ENCODE measurements at regions not wholly inside any gene's neighbourhood (a gene's known extent, or its start where the extent isn't known, plus 50 kb on each side); places are given as distances from the start of the nearest gene placed in this dataset.

DNA sequence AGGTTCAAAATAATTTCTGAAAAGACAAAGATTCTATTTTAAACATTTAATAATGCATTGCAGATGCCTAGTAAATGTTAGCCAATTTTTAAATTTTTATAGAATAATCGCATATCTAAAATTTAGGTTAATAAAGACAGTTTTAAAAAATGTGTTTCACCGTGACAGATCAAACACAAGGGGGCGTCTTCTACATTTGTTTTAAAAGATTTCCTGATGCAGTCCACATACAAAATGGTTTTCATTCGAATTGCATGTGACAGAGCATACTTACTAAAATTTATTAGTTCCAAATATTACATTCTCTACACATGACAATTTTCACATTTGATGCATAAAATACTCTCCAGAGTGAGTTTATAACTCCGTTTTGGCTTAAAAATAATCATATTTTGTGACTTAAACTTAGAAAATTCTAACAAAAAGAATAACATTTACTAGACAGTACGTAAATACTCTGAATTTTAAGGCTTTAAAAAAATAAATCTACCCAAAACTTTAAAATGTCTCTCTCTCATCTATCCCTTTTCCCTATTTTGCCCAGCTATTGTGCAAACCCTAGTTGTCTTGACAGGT is 75.5 kb downstream of the ADAMTS1 start:
- no peak for DNase-seq
- H3K4me1 ChIP-seq, result no peaks in the 10 kb centered on the region
- in situ Hi-C loops (cut with MboI; ENCODE audit: low pct_ligation_motif_present in 1 of 4, low pct_unique_long_range_greater_than_20kb in 1 of 4, low sequenced_read_pairs in 3 of 4) (no loop called here), intact Hi-C loops (cut with DNase I; ENCODE audit: low total_unique reads) (loop anchor here (10.0 kb wide), 1 partner anchor 745 kb away; no protein-coding TSS in a partner anchor)
- H3K27me3 ChIP-seq, result no peaks in the 10 kb centered on the region
- WGBS, 2 donors (ENCODE audit: low coverage in 1 of 2), result 22 to 26% methylated on average over 6 of the region's 6 CpGs
- H3K27ac ChIP-seq, result no peak overlapping the region
- TF ChIP-seq, protein P1, sequence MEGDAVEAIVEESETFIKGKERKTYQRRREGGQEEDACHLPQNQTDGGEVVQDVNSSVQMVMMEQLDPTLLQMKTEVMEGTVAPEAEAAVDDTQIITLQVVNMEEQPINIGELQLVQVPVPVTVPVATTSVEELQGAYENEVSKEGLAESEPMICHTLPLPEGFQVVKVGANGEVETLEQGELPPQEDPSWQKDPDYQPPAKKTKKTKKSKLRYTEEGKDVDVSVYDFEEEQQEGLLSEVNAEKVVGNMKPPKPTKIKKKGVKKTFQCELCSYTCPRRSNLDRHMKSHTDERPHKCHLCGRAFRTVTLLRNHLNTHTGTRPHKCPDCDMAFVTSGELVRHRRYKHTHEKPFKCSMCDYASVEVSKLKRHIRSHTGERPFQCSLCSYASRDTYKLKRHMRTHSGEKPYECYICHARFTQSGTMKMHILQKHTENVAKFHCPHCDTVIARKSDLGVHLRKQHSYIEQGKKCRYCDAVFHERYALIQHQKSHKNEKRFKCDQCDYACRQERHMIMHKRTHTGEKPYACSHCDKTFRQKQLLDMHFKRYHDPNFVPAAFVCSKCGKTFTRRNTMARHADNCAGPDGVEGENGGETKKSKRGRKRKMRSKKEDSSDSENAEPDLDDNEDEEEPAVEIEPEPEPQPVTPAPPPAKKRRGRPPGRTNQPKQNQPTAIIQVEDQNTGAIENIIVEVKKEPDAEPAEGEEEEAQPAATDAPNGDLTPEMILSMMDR (IDR thresholded peaks at IDR 0.05), result peak; percentile 41 to 56 (median 49)
- TF ChIP-seq EP300 (IDR thresholded peaks at IDR 0.05; ENCODE audit: low read depth), result no peak
- no peak overlapping the region for H3K4me3 ChIP-seq
- no peaks in the 10 kb centered on the region for H3K9me3 ChIP-seq
- H3K36me3 ChIP-seq, result no peaks in the 10 kb centered on the region

DNA sequence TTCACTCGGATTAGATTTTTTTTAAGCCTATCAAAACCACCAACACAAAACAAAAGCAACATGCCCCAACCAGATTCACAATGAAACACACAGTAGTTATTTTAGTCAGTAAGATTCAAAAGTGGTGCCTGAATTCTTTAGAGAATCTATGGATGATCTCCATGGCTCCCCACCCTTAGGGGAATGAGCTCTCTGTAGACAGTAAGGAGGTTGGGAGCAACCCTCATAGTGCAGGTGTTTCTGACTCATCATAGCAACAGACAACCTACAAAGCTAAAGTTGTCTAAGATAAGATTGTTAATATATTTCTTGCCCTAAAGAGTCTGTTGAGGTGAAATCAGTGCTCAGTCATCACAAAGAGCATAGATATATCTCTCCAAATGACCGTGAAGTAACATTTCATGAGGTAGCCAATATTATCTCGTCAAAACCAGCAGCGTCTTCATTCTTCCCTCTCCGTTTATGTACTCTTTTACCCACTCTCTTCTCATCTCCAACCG is 78.3 kb downstream of the ADAMTS1 start:
- no peaks in the 10 kb centered on the region for H3K36me3 ChIP-seq
- no peak for TF ChIP-seq POLR2AphosphoS5 (IDR thresholded peaks at IDR 0.05)
- TF ChIP-seq EP300 (IDR thresholded peaks at IDR 0.05; ENCODE audit: low read depth), result no peak
- TF ChIP-seq, protein P1 (IDR thresholded peaks at IDR 0.05), result no peak
- TF ChIP-seq POLR2A (IDR thresholded peaks at IDR 0.05), result no peak
- in situ Hi-C loops (cut with MboI; ENCODE audit: low pct_ligation_motif_present in 1 of 4, low pct_unique_long_range_greater_than_20kb in 1 of 4, low sequenced_read_pairs in 3 of 4) (no loop called here), intact Hi-C loops (cut with DNase I; ENCODE audit: low total_unique reads) (loop anchor here (10.0 kb wide), 1 partner anchor 748 kb away; no protein-coding TSS in a partner anchor)
- H3K9me3 ChIP-seq, result no peaks in the 10 kb centered on the region
- no peak overlapping the region for H3K27ac ChIP-seq
- no peaks in the 10 kb centered on the region for H3K4me1 ChIP-seq
- DNase-seq, result no peak
- H3K27me3 ChIP-seq, result no peaks in the 10 kb centered on the region
- WGBS, 2 donors (ENCODE audit: low coverage in 1 of 2), result 74 to 79% methylated on average over 4 to 6 of the region's 6 CpGs
- H3K4me3 ChIP-seq, result no peak overlapping the region

DNA sequence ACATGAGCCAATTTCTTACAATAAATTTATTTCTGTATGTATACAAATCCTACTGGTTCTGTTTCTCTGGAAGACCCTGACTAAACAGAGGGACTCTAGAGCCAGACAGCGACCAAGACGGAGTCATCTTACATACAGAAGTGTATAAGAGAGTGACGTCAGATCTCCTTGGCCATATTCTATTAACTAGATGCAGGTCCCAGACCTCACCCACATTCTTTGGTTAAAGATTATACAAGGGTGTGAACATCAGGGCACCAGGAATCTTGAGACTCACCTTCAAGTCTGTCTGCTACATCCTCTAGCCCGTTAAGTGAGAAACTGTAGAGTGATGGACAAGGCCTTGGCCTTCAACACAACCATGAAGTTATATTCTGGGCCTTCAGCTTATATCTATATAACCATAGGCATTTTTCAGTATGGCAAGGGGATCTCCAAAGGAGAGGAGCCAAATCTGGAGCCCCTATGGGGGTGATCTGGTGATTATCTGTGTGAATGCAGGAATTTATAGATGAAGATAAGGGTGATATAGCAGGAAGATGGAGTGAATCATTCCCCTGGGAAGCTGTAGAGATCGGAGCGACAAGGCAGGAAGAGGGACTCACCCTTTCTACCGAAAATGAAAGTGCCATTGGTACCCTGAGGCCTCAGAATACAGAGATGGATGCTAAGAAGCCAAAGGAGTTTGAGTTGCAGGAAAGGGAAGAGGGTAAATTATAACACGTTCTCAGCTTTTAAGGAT is 83.9 kb downstream of the ADAMTS1 start:
- TF ChIP-seq POLR2A (IDR thresholded peaks at IDR 0.05) (no peak), EP300 (IDR thresholded peaks at IDR 0.05; ENCODE audit: low read depth) (no peak), POLR2AphosphoS5 (IDR thresholded peaks at IDR 0.05) (no peak)
- TF ChIP-seq, protein P1 (IDR thresholded peaks at IDR 0.05), result no peak
- no peaks in the 10 kb centered on the region for H3K27me3 ChIP-seq
- H3K9me3 ChIP-seq, result no peaks in the 10 kb centered on the region
- no peak overlapping the region for H3K4me3 ChIP-seq
- H3K4me1 ChIP-seq, result no peaks in the 10 kb centered on the region
- H3K27ac ChIP-seq, result no peak overlapping the region
- H3K36me3 ChIP-seq, result no peaks in the 10 kb centered on the region
- DNase-seq, result no peak
- in situ Hi-C loops (cut with MboI; ENCODE audit: low pct_ligation_motif_present in 1 of 4, low pct_unique_long_range_greater_than_20kb in 1 of 4, low sequenced_read_pairs in 3 of 4), result no loop called here
- intact Hi-C loops (cut with DNase I; ENCODE audit: low total_unique reads), result loop anchor here (10.0 kb wide), 1 partner anchor 753 kb away; no protein-coding TSS in a partner anchor
- 82 to 85% methylated on average over 7 to 8 of the region's 8 CpGs for WGBS, 2 donors (ENCODE audit: low coverage in 1 of 2)

DNA sequence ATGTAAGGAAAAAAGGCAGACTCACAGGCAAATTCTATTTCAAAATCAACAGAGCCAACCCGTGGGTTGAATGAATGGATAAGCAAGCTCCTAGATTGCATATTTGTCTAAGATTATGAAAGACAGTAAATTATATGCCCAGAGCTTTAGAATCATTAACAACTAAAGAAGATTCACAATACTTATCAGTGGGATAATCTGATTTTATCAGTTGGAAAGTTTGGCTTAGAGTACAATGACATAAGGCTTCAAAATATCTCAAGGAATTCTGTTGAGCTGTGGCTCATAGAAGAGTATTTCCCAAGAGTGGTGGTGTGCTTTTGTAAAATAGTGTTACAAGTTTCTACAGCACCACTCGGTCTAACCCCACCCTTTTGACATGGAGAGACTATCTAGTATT is 85.5 kb downstream of the ADAMTS1 start:
- H3K9me3 ChIP-seq, result no peaks in the 10 kb centered on the region
- TF ChIP-seq POLR2A (IDR thresholded peaks at IDR 0.05), result no peak
- no peak for TF ChIP-seq EP300 (IDR thresholded peaks at IDR 0.05; ENCODE audit: low read depth)
- TF ChIP-seq POLR2AphosphoS5 (IDR thresholded peaks at IDR 0.05), result no peak
- TF ChIP-seq, protein P1 (IDR thresholded peaks at IDR 0.05), result no peak
- intact Hi-C loops (cut with DNase I; ENCODE audit: low total_unique reads) (loop anchor here (10.0 kb wide), 1 partner anchor 755 kb away; no protein-coding TSS in a partner anchor), in situ Hi-C loops (cut with MboI; ENCODE audit: low pct_ligation_motif_present in 1 of 4, low pct_unique_long_range_greater_than_20kb in 1 of 4, low sequenced_read_pairs in 3 of 4) (no loop called here)
- no peak overlapping the region for H3K4me3 ChIP-seq
- 40 to 71% methylated on average over 1 to 2 of the region's 2 CpGs for WGBS, 2 donors (ENCODE audit: low coverage in 1 of 2)
- no peak for DNase-seq
- no peaks in the 10 kb centered on the region for H3K27me3 ChIP-seq
- no peaks in the 10 kb centered on the region for H3K36me3 ChIP-seq
- H3K4me1 ChIP-seq, result no peaks in the 10 kb centered on the region
- no peak overlapping the region for H3K27ac ChIP-seq

All from transverse colon (tissue), 4 donors.